Calu3 (cell line): ENCODE measurements at regions not wholly inside any gene's neighbourhood (a gene's known extent, or its start where the extent isn't known, plus 50 kb on each side); places are given as distances from the start of the nearest gene placed in this dataset.
"Not testable (repeated sequence)": the region's sequence is repeated elsewhere in the genome, so short reads cannot be mapped to it uniquely, and the experiment has no call there.

ENCODE experiments used
- BruUV-seq: library from RNA; stranded (reverse); fragments of 400-500 nt; replicated peaks from 2 replicates; lab custom pipeline; 2021; lab: Mats Ljungman, UMichigan
- CTCF ChIA-PET: fragments of 300-600 bp; sonication (Branson Sonifier 250); formaldehyde crosslinking; loops from one replicate; lab custom pipeline; 2022; ENCODE audit warnings: antibody characterized with exemption; lab: Charles Lee
- DNase-seq: peaks from one replicate; pipeline ENCODE4 v3.0.0; 2022
- H3K27ac Mint-ChIP-seq: one replicate; pipeline ENCODE4 v1.8.0; 2022; ENCODE audit warnings: mixed read lengths; ENCODE audit not compliant: unreplicated experiment
- H3K27me3 Mint-ChIP-seq: one replicate; pipeline ENCODE4 v1.8.0; 2022; ENCODE audit warnings: mixed read lengths; ENCODE audit not compliant: unreplicated experiment
- H3K36me3 Mint-ChIP-seq: one replicate; pipeline ENCODE4 v1.8.0; 2022; ENCODE audit warnings: mild to moderate bottlenecking, moderate library complexity, mixed read lengths; ENCODE audit not compliant: insufficient read depth, unreplicated experiment
- H3K4me1 Mint-ChIP-seq: one replicate; pipeline ENCODE4 v1.8.0; 2022; ENCODE audit warnings: mild to moderate bottlenecking, low read depth, mixed read lengths; ENCODE audit not compliant: unreplicated experiment
- H3K4me3 Mint-ChIP-seq: one replicate; pipeline ENCODE4 v1.8.0; 2022; ENCODE audit warnings: mild to moderate bottlenecking, low read depth, moderate library complexity, mixed read lengths; ENCODE audit not compliant: unreplicated experiment
- H3K9me3 Mint-ChIP-seq: one replicate; pipeline ENCODE4 v1.8.0; 2022; ENCODE audit warnings: low read depth, mixed read lengths; ENCODE audit not compliant: unreplicated experiment
- intact Hi-C: fragments of 100-400 bp; cut with micrococcal nuclease; formaldehyde crosslinking; loops from one replicate; pipeline ENCODE4 v1.10.0; 2022; ENCODE audit not compliant: unreplicated experiment
- TF ChIP-seq, protein P1 (sequence below): fragments of 200-600 bp; IDR thresholded peaks from one replicate; pipeline ENCODE4 v1.8.0; 2022; ENCODE audit warnings: antibody characterized with exemption; ENCODE audit not compliant: unreplicated experiment

DNA sequence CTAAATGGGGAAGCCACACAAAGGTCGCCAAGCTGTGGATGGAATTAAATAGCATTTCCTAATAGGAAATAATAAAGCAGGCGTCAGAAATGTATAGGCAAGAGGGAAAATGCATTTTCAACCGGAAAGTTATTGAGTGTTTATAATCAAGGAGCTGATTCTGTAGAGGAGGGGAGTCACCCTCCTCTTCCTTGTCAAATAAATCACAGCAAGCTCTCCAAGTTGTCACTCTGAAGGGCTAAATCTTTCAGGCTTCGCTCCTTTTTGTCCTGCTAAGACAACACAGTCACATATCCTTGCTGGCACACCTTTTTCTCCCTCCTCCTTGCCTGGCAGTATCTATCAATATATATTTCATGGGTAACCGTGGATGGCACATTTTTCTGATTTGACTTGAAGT lies 338.4 kb downstream of the SATB1 start:
- TF ChIP-seq, protein P1, sequence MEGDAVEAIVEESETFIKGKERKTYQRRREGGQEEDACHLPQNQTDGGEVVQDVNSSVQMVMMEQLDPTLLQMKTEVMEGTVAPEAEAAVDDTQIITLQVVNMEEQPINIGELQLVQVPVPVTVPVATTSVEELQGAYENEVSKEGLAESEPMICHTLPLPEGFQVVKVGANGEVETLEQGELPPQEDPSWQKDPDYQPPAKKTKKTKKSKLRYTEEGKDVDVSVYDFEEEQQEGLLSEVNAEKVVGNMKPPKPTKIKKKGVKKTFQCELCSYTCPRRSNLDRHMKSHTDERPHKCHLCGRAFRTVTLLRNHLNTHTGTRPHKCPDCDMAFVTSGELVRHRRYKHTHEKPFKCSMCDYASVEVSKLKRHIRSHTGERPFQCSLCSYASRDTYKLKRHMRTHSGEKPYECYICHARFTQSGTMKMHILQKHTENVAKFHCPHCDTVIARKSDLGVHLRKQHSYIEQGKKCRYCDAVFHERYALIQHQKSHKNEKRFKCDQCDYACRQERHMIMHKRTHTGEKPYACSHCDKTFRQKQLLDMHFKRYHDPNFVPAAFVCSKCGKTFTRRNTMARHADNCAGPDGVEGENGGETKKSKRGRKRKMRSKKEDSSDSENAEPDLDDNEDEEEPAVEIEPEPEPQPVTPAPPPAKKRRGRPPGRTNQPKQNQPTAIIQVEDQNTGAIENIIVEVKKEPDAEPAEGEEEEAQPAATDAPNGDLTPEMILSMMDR, result no peak
- DNase-seq, result no peak
- Mint-ChIP-seq H3K27me3 (no peaks in the 10 kb centered on the region), H3K4me1 (no peaks in the 10 kb centered on the region), H3K9me3 (no peaks in the 10 kb centered on the region), H3K27ac (no peak overlapping the region), H3K36me3 (no peaks in the 10 kb centered on the region), H3K4me3 (no peak overlapping the region)
- CTCF ChIA-PET, result no interaction called here
- intact Hi-C loops, result no loop called here
- no TSS peak for BruUV-seq

DNA sequence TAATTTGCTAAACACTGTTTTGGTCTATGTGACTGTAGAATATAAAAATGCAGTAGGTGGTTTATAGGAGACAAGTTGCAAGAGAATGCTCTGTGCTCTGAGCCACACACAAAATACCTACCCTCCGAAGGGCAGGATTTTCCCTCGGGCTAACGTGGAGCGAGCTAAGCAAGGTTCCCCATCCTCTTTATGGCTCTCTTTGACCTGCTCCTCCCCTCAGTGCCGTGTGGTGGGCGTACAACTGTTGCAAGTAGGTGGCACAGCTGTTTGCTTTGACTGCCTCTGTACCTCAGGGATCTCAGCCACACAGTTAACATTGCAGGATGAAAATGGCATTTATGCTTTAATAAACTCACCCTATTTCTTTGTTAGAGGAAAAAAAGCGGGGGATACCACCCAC lies 339.1 kb downstream of the SATB1 start:
- Mint-ChIP-seq H3K4me1 (no peaks in the 10 kb centered on the region), H3K9me3 (no peaks in the 10 kb centered on the region), H3K4me3 (no peak overlapping the region), H3K27me3 (no peaks in the 10 kb centered on the region), H3K36me3 (no peaks in the 10 kb centered on the region), H3K27ac (no peak overlapping the region)
- TF ChIP-seq, protein P1, result no peak
- CTCF ChIA-PET, result interaction anchor here (0.5 kb wide), 1 partner anchor 1818 kb away, joined by 4 read pairs; no protein-coding TSS in a partner anchor
- intact Hi-C loops, result no loop called here
- BruUV-seq, result no TSS peak
- DNase-seq, result no peak

DNA sequence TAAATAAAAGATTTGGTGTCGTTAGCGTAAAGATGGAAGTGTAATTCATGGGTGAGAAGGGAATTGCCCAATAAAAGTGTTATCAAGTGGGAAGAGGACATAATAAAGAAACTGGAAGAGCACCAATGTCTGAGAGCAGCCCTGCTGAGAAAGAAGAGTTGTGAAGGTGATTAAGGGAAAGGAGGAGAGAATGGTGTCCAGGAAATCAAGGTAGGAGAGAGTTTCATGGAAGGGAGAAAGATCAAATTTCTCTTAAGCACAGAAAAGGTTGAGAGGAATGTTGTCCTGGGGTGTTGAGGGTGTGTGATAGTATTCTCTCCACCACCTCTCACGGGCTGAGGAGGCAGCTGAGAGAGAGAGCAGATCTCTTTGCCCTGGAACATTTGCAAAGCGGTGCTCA lies 339.7 kb downstream of the SATB1 start:
- no TSS peak for BruUV-seq
- Mint-ChIP-seq H3K36me3 (no peaks in the 10 kb centered on the region), H3K27me3 (no peaks in the 10 kb centered on the region), H3K9me3 (no peaks in the 10 kb centered on the region), H3K4me3 (no peak overlapping the region), H3K27ac (no peak overlapping the region), H3K4me1 (peaks cover under 1% of the 10 kb centered on the region)
- DNase-seq, result no peak
- TF ChIP-seq, protein P1, result no peak
- CTCF ChIA-PET, result no interaction called here
- intact Hi-C loops, result no loop called here

DNA sequence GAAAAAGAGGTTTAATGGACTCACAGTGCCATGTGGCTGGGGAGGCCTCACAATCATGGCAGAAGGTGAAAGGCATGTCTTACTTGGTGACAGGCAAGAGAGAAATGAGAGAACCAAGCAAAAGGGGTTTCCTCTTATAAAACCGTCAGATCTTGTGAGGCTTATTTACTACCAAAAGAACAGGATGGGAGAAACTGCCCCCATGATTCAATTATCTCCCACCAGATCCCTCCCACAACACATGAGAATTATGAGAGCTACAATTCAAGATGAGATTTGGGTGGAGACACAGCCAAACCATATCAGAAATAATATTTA lies 340.8 kb upstream of the TBC1D5 start:
- CTCF ChIA-PET, result not testable (repeated sequence)

DNA sequence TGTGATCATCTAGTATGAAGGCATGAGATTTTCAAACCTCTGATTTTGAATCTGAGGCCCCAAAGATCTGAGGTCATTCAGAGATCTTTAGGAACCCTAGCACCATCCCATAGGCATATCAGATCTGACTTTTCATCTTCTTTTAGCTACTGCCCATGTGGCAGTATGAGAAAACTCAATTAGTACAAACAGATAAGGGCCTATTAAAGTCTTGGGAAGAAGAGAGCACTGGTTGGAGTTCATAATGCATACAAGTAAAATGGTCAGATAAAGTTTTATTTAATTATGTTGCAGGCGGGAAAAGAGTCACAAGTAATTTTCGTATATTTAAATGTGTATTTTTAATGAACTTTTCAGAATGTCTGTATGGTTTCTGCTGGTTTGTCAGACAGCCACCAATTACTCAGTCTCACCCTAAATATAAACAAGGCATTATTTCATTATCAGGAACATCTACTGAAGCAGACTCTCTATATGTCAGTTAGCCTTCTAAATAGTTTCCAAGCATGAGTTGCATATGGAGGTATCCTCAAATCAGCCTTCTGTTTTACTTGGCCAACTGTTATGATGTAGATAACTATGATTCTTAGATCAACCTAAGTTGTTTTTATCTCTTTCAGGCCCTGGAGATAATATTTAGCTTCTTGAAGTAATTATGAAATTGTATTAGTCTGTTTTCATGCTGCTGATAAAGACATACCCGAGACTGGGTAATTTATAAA lies 340.3 kb upstream of the TBC1D5 start:
- Mint-ChIP-seq H3K36me3 (no peaks in the 10 kb centered on the region), H3K27ac (no peak overlapping the region), H3K9me3 (no peaks in the 10 kb centered on the region), H3K27me3 (no peaks in the 10 kb centered on the region), H3K4me1 (peaks cover 12% of the 10 kb centered on the region), H3K4me3 (no peak overlapping the region)
- intact Hi-C loops, result no loop called here
- no peak for DNase-seq
- TF ChIP-seq, protein P1, result no peak
- CTCF ChIA-PET, result no interaction called here
- BruUV-seq, result no TSS peak

More for the DNA sequence above, 340.8 kb upstream of the TBC1D5 start:
- H3K36me3 Mint-ChIP-seq, H3K4me3 Mint-ChIP-seq, DNase-seq, H3K27ac Mint-ChIP-seq, H3K27me3 Mint-ChIP-seq, H3K9me3 Mint-ChIP-seq, BruUV-seq, intact Hi-C loops: not testable (repeated sequence)
- H3K4me1 Mint-ChIP-seq, result peaks cover 12% of the 10 kb centered on the region
